MCF 10A (cell line): ENCODE measurements at regions not wholly inside any gene's neighbourhood (a gene's known extent, or its start where the extent isn't known, plus 50 kb on each side); places are given as distances from the start of the nearest gene placed in this dataset.

Experiments
- BruUV-seq: library from RNA; stranded (reverse); fragments of 400-500 nt; replicated peaks from 2 replicates; lab custom pipeline; 2021; lab: Mats Ljungman, UMichigan
- CTCF ChIA-PET: fragments of 300-600 bp; sonication (Branson Sonifier 250); formaldehyde crosslinking; extraction: SDS; loops from one replicate; lab custom pipeline; 2021; ENCODE audit warnings: antibody characterized with exemption, inconsistent platforms; lab: Yijun Ruan, JAX
- POLR2A ChIA-PET: fragments of 300-600, 350-650 bp; sonication (Branson Sonifier 250); formaldehyde crosslinking; extraction: SDS; loops from one replicate; lab custom pipeline; 2020; ENCODE audit warnings: antibody characterized with exemption, inconsistent platforms; lab: Yijun Ruan, JAX
- DNase-seq: peaks from one replicate; pipeline ENCODE4 v3.0.0-alpha.2; 2018; ENCODE audit not compliant: unreplicated experiment
- H3K27ac Mint-ChIP-seq: one replicate; pipeline ENCODE4 v1.8.0; 2022; ENCODE audit warnings: mild to moderate bottlenecking, low read depth, mixed read lengths; ENCODE audit not compliant: unreplicated experiment
- H3K27me3 Mint-ChIP-seq: one replicate; pipeline ENCODE4 v1.8.0; 2022; ENCODE audit warnings: mixed read lengths; ENCODE audit not compliant: insufficient read depth, unreplicated experiment
- H3K36me3 Mint-ChIP-seq: one replicate; pipeline ENCODE4 v1.8.0; 2022; ENCODE audit warnings: mild to moderate bottlenecking, moderate library complexity, mixed read lengths; ENCODE audit not compliant: insufficient read depth, unreplicated experiment
- H3K4me1 Mint-ChIP-seq: one replicate; pipeline ENCODE4 v1.8.0; 2022; ENCODE audit warnings: mixed read lengths; ENCODE audit not compliant: insufficient read depth, unreplicated experiment
- H3K4me3 Mint-ChIP-seq: one replicate; pipeline ENCODE4 v1.8.0; 2022; ENCODE audit warnings: mild to moderate bottlenecking, moderate library complexity, mixed read lengths; ENCODE audit not compliant: unreplicated experiment
- H3K9me3 Mint-ChIP-seq: one replicate; pipeline ENCODE4 v1.8.0; 2022; ENCODE audit warnings: mixed read lengths; ENCODE audit not compliant: unreplicated experiment
- CTCF ChIP-seq: fragments of 200-600 bp; IDR thresholded peaks from one replicate; pipeline ENCODE4 v1.8.0; 2022; ENCODE audit warnings: antibody characterized with exemption, mild to moderate bottlenecking; ENCODE audit not compliant: unreplicated experiment
- intact Hi-C: fragments of 100-400 bp; cut with micrococcal nuclease; formaldehyde crosslinking; loops from 2 replicates; pipeline ENCODE4 v1.14.1; 2022

GRCh38 chr5:121755266-121755665, 96.4 kb upstream of the FTMT start:
- no peaks in the 10 kb centered on the region for H3K4me1 Mint-ChIP-seq
- CTCF ChIA-PET = no interaction called here
- no peak overlapping the region for H3K27ac Mint-ChIP-seq
- intact Hi-C loops = no loop called here
- H3K9me3 Mint-ChIP-seq = no peaks in the 10 kb centered on the region
- no peak for TF ChIP-seq CTCF
- POLR2A ChIA-PET = no interaction called here
- no peak for DNase-seq
- no peaks in the 10 kb centered on the region for H3K36me3 Mint-ChIP-seq
- no TSS peak for BruUV-seq
- no peaks in the 10 kb centered on the region for H3K27me3 Mint-ChIP-seq
- H3K4me3 Mint-ChIP-seq = no peak overlapping the region

GRCh38 chr5:121757753-121758152, 93.9 kb upstream of the FTMT start:
- BruUV-seq = no TSS peak
- POLR2A ChIA-PET = no interaction called here
- no peak overlapping the region for H3K4me3 Mint-ChIP-seq
- H3K9me3 Mint-ChIP-seq = no peaks in the 10 kb centered on the region
- intact Hi-C loops = no loop called here
- H3K36me3 Mint-ChIP-seq = no peaks in the 10 kb centered on the region
- H3K27me3 Mint-ChIP-seq = no peaks in the 10 kb centered on the region
- CTCF ChIA-PET = no interaction called here
- no peak for TF ChIP-seq CTCF
- H3K4me1 Mint-ChIP-seq = no peaks in the 10 kb centered on the region
- no peak for DNase-seq
- H3K27ac Mint-ChIP-seq = peak overlapping the region; percentile 36

- H3K27me3 Mint-ChIP-seq = no peaks in the 10 kb centered on the region
- DNase-seq = no peak
- POLR2A ChIA-PET = no interaction called here
- no TSS peak for BruUV-seq
- intact Hi-C loops = no loop called here
- H3K9me3 Mint-ChIP-seq = no peaks in the 10 kb centered on the region
- no peak overlapping the region for H3K4me3 Mint-ChIP-seq
- no peak for TF ChIP-seq CTCF
- no peaks in the 10 kb centered on the region for H3K36me3 Mint-ChIP-seq
- peak overlapping the region; percentile 36 for H3K27ac Mint-ChIP-seq
- CTCF ChIA-PET = no interaction called here
- no peaks in the 10 kb centered on the region for H3K4me1 Mint-ChIP-seq
Measured at GRCh38 chr5:121758615-121759014, 93.1 kb upstream of the FTMT start.

DNA sequence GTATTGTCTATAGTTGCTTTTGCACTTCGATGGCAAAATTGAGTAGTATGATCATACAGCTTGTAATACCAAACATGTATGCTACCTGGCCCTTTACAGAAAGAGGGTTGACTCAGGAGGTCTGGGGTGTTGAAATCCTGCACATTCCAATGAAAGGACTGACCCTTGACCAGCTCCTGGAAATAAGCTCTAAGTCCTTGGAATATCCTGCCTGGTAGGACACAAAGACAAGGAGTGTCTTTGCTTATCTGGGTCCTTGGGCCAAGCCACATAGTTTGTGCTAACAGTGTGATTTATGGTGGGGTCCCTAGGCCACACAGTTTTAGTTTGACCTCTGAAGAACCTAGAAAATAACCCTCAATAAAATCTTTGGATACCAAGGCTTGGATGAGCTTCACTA, 89.3 kb upstream of the FTMT start:
- no peak for DNase-seq
- no peak for TF ChIP-seq CTCF
- ChIA-PET POLR2A (no interaction called here), CTCF (interaction anchor here (0.7 kb wide), 1 partner anchor 11 kb away, joined by 3 read pairs; no protein-coding TSS in a partner anchor)
- Mint-ChIP-seq H3K4me3 (no peak overlapping the region), H3K27ac (no peak overlapping the region), H3K27me3 (no peaks in the 10 kb centered on the region), H3K9me3 (no peaks in the 10 kb centered on the region), H3K4me1 (no peaks in the 10 kb centered on the region), H3K36me3 (no peaks in the 10 kb centered on the region)
- intact Hi-C loops = no loop called here
- no TSS peak for BruUV-seq
